ENCODE measurements at regions not wholly inside any gene's neighbourhood (a gene's known extent, or its start where the extent isn't known, plus 50 kb on each side); places are given as distances from the start of the nearest gene placed in this dataset.

DNA sequence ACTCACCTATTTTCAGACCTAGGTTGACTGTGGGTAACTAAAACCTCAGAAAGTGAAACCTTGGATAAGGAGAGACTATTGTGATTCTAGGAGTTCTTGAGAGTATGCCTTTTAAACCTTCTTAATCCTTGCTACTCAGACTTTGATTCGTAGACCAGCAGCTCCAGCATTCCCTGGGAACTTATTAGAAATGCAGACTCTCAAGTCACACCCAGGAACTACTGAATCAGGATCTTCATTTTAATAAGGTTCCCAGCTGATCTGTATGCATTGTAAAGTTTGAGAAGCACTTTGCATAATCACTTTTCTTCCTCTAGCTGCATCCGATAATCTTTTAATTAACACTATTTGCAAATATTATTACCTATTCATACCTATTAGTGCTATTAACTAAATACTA is 480.3 kb upstream of the KCNMB2 start:
- DNase-seq (ENCODE audit: low read depth in 2 of 2), result no peak

DNA sequence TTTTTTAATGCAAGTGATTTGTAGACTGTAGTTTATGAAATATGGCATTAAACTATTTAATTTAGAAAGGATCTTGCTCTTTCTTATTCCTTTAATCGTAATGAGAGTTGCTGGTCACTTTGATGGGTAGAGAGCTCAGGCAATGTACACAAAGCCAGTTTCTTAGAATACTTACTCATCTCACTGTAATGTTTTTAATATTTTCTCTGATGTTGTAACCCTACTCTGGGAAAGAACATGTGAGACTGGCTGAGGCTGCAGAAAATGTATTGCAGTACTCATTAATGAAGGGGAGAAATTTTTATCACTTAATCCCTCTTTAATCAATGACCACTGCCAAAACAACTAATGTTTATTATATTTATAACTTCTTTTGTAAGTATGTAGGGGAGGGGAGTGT is 479.4 kb upstream of the KCNMB2 start:
- DNase-seq (ENCODE audit: low read depth in 2 of 2), result no peak

DNA sequence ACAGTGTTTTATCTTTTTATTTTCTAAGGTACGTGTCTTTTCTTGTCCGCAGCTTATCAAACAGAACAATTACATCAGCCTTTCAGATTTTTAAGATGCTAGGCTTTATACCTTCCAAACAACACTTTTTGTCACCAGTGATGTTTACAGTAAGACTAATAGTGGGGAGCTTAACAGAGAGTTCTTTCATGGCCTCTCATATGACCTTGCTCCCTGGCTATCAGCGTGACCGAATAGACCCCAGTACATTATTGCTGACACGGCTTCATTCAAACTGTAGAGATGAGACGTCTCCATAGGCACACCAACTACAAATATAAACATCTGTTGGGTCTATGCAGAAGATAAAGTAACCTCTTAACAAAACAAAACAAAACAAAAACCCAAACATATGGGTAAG is 477.6 kb upstream of the KCNMB2 start:
- DNase-seq (ENCODE audit: low read depth in 2 of 2), result no peak

DNA sequence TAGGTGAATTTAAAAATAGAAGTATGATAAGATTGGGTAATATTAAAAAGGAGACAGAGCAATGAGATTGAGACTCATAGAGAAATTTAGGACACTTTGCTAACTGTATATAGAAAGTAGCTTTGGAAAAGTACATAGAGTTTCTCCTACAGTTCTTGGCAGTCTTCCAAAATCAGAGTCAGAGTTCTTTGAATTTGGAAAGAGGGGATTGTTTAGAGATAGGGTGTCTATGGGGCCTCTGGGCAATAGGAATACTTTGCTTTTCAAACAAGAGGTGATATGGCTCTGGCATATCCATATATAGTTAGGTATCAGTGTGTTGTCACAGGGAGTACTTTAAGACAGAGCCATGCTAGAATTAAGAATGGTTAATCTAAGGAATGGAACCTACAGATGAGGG is 477.1 kb upstream of the KCNMB2 start:
- DNase-seq (ENCODE audit: low read depth in 2 of 2), result no peak

DNA sequence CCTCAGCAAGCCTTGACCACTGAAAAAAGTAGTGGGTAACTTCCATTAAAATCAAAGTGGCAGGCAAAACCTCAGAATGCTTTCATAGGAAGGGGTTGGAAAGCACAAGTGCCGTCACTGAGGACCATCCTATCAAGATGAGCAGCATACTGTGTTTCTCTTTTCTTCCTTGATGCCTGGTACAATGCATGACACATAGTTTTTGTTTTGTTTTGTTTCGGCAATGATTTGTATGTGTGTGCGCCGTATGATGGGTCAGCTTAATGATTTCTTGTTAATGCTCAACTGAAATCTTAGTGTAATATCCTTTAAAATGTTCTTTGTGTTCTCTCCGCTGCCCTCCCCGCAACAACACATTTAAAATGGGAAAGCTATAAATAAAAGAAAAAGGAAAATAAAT is 476.4 kb upstream of the KCNMB2 start:
- DNase-seq (ENCODE audit: low read depth in 2 of 2), result no peak

DNA sequence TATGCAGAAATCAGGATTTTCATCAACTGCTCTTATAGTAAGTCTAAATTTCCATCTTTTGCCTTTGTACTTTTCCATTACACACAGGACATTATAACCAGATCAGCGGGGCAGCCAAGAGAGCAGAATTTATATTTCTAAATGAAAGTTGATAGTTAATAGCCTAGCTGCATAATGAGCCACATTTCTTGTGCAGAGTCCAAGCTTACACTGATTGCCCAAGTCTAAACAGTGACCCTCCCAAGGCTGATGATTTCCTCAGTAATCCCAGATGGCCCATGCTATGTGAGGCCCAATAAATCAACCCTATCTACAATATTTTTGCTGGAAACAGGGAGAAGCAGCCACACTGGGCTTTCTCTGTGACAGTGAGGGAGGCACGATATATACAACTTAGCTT is 475.8 kb upstream of the KCNMB2 start:
- no peak for DNase-seq (ENCODE audit: low read depth in 2 of 2)

DNA sequence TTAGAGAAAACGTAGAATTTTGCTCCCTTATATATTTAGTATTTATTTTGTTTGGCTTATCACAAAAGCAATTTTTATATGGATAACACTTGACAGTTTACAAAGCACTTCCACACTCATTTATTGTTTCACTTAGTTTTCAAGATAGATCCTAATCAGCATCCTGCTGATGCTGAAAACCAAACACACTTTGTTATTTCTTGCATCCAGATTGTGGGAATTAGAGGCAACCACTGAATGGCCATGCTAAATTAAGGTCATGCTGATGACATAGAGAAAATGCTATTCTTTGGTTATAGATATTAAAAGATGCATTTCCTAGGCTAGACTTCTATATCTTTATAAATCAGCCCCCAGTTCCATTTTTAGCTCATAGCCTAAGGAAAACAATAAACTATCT is 474.1 kb upstream of the KCNMB2 start:
- no peak for DNase-seq (ENCODE audit: low read depth in 2 of 2)

DNA sequence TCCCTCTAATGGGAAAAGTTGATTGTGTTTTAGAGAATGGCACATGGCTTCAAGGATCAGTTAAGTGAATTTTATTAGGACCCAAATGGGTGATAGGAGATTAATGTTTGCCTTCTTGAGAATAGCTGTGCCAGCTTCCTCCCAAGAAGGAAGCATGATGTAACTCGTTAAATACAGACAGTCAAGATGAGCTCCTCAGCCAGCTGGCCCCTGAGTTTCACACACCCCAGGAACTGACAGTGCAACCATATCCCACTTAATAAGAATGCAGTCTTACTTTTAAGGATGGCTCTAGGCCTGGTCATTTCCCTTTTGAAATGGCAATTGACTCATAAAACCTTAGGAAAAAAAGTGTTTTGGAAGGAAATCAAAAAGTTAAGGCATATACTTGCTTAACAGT is 472.8 kb upstream of the KCNMB2 start:
- no peak for DNase-seq (ENCODE audit: low read depth in 2 of 2)

DNA sequence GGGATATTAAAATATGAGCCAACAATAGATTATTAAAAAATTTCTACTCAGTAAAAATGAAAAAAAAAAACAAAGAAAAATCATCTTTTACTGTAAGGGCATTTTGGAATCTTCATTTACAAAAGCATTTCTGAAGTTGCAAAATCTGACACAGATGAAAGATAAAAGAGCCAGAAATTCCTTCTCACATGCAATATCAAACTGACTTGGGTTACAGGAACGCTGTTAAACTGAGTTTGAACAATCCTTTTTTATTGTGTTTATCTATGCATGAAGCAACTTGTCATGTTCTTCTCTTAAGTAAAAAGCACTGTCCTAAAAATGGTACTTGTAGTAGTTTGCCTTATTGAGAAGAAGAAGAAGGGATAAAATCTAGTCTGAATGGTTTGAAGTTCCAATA is 468.5 kb upstream of the KCNMB2 start:
- no peak for DNase-seq (ENCODE audit: low read depth in 2 of 2)

DNA sequence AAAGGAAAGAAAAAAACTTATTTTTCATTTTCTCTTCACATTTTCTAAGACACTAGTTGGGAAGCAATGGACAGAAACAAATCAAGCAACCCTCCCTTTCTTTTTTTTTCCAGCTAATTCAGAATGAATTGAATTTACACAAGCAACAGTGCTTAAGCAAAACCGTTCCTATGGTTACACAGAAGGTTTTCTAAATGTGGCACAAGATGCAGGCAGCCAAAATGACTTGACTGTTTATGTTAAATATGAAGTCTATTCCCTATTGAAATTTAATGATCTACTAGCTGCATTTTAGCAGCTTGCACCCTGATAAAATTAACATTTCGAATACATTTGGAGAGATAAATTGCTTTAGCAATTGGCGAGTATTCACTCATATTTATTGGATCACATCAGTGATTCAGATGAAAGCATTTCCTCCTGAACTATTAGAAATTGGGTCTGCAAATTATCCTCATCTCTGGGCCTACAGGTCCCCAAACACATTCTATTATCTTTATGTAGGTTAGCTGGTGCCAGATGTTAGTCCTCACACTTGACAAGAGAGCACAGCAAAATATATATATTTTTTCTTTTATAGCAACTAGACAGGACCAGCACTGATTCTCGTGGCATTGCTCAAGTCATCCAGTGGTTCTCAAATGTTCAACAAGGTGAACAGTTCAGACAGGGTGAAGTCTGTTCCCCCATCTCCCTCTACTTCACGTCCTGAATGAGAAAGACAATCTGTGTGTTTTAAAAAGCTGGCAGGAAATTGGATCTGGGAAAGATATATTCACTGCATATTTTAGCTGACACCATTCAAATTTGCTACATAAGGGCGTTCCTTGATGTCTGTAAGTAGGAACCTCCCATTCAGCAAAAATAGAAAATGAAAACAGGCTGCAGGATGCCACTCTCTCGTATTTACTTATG is 463.6 kb upstream of the KCNMB2 start:
- DNase-seq (ENCODE audit: low read depth in 2 of 2), result no peak

DNA sequence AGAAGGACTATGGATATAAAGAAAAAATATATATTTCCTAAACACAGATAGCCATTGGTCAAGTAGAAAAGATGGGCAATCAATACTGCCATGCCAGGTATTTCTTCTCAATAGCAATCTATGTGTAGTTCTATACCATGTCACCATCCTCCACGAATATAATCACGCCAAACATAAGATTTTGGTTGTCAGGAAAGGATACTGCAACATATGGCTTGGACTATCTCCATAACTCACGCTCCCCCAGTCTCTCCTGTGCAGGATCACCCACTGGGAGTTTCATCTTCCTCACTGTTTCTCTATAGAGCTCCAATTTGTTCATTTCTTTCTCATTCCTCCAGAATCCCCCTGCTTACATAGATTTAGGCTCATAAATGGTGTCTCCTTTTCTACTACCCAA is 462.9 kb upstream of the KCNMB2 start:
- DNase-seq (ENCODE audit: low read depth in 2 of 2), result no peak

DNA sequence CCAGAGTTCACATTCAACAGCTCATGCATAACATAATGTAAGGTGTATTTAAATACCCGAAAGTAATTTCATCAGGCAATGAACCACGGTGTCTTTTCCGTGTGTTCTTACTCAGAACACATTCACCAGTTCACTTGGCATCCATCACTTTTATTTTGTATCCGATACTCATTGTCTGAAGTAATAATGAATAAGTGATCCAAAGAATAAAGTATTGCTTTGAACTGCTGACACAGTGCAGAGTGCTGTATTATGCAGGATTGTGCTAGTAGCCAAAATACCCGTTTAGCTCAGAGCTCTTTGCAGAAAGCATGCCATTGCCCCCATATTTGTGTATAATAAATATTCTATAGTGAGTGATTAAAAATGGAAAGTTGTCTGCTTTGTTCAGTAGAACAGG is 460.9 kb upstream of the KCNMB2 start:
- DNase-seq (ENCODE audit: low read depth in 2 of 2), result no peak

DNA sequence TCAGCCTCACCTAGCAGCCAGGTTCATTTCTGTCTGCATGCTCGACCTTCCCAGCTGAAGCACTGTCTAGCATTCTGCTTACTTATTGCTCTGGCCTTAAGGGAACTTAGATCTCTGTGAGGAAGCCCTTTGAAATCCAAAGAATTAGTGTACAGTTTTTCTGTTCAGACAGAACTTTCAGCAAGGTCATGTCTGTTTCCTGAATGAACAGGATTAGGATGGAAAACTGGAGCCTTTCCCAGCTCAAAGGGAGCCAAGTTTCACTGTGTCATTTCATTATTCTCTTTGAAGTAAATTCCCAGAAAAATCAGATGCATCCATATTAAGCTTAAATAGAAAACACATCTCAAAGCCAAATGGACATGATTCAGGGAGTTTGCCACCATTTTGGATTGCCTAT is 457.3 kb upstream of the KCNMB2 start:
- no peak for DNase-seq (ENCODE audit: low read depth in 2 of 2)

DNA sequence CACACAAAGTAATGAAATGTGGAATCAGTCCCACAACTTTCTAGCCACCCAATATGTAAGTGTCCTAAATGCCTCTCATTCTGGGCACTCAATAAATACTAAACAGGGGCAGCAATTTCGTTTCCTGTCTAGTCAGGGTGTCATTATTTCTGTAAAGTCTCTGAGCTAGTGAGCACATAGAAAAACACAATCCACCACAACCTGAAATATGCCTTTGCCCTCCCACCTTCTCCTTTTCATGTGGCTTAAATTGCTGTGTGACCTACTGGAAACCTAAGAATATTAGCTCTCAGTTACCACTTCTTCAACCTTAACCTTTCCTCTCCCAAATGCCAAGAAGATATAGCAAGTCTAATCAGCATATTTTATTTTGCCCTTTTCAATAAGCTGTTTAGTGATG is 456.3 kb upstream of the KCNMB2 start:
- DNase-seq (ENCODE audit: low read depth in 2 of 2), result no peak

DNA sequence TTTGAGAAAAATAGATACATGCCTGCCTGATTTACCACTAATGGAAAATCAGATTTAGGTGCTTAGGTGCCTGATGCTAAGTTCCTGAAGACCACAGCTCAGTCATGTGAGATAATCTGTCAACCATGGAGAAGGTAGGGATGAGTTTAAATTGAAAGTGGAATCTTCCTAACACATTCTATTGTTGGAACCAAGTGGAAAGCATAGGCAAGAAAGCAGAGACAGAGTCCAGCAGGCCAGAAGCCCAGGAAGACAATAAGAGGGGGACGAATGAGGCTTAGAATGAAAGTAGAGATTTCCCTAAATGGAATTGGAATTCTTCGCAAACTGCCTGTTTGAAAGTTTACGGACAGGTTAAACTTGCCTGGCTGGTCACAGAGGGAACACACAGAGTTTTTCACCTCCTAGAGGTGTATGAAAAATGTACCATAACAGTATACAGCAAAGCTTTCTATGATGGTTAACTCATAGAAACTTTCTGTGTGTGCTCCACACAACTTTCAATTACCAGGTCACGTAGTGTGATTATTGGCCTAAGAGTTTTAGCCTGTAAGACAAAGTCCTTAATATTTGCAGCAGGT is 453.8 kb upstream of the KCNMB2 start:
- DNase-seq (ENCODE audit: low read depth in 2 of 2), result no peak

DNA sequence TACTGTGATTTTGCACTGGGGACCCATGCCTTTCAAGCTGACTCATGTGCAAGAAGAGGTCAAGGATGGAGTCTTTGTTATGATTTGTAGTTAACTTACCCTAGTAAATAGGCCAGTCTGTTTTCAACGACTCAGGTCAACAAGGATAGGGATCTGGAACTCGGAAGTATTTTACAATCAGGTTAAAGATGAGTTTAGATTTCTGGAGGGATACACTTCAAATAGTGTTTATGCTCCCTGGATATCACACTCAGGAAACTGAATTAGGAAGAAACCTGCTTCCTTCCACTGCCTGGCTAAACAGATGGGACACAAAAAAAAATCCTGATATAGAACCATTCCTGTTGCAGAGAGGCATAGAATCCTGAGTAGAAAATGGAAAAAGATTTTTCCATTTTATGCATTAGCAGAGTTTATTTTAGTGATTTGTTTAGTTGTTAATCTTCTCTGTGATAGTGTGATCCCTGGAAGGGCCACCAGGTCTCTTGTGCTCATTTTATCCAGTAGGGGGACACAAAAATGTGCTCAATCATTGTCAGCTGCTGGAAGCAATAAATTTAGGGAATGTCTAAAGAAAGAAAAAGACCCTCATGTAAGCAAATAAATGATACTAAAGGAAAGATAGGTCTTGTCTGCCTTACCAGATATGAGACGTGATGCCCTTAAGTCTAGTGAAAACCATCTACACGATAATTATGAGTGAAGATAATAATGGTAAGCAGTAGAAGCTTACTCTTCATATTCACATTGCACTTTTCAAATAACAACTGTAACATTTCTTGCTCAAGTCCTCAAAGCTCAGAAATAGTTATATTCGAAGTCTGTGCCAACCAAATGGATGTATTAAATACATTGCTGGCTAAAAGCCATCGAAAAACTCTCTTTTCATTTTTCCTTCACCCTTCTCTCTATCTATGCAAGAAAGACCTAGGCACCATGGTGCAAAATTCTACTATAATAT is 452.1 kb upstream of the KCNMB2 start:
- DNase-seq (ENCODE audit: low read depth in 2 of 2), result no peak

DNA sequence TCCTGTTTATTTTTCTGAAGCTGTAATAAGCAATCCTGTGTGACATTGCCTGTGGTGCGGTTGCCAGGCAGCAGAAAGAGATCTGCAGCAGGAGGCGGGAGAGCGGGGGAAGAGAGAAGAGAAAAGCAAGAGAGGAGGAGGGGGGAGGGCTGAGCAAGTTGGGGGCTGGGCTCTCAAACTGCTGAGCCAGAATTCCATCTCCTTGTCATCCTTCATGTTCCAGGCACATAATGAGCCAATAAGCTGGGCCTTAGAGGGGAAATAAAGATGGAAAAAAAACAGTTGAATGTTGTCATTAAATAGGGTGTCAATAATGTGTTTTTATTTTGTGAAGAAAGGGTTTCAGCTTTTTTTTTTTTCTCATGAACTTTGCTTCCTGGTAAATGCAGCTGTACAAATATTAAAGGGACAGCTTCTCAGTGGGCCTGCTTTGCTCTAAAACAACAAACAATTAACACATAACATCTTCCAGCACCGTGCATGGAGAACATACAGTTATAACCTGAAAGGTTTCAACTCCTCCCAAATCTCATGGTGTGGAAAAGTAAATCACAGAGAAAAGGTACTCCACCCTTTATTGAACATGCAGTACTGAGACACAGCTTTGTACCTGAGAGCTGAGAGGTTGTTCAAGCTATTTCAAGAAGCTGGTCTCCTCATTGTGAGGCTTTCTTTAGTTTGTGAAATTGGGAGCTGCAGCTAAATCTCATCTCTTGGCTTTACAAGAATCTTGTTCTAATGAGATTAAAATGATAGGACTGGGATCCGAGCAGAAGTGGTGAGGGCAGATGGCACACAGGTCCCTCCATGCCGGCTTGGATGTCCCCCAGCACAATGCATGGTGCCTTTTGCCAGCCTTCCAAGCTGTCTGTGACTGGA is 451.1 kb upstream of the KCNMB2 start:
- DNase-seq (ENCODE audit: low read depth in 2 of 2), result no peak

DNA sequence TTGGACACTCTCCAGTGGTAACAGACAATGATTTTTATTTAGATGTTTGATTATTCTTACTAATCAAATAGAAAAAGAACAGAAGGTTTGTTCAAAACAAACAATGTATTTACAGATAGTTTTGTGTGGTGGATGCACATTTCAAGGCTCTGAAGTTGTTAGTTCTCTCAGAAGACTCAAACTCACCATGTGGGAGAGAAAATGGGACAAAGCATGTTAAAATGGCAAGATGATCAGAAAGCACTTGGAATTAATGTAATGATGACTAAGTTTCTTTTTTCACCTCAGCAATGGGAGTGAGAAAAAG is 450.5 kb upstream of the KCNMB2 start:
- DNase-seq (ENCODE audit: low read depth in 2 of 2), result no peak

DNA sequence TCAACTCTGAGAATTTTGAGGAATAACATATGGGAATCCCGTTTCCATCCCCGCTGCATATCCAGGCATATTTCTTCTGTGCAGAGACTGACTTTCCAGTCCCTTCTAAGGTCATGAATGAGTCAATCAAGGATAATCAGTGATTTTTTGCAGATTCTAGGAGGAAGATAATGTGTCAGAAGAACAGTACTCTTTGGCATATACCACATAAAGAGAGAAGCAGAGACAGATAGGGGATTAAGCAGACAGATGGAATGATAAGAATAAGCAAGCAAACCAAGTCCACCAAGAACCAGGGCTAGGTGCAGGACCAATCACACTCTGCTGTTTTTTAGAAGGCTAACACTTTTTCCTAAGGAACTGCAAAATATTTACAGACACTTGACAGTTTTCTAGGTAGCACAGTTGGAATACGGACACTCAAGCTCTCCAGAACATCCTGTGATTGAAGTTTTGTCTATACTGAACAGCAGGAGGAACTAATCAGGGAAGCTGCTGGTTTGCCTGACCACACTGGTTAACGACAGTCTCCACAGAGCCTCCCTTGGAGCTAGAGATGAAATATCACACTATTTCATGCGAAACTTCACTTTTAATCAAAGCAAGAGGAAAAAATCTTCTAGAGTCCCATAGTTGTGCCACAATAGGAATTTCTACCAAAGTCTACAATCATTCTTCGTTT is 450.0 kb upstream of the KCNMB2 start:
- DNase-seq (ENCODE audit: low read depth in 2 of 2), result no peak

DNA sequence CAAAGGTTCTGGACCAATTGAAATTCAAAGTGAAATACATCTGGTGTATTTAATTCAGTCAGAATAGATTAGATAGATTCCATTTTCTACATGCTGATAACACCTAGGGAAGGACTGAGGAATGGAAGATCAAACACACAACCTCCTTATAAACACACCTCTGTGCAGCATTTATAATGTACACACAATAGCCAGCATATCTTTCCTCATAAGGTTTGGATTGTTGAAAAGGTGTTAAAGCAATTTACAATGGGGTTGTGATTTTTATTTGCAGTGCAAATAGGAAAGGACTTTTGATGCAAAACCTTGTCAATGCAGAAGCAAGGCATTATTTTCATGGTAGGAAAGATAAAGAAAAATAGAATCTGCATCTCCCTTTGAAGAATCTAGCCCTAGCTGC is 448.9 kb upstream of the KCNMB2 start:
- DNase-seq (ENCODE audit: low read depth in 2 of 2), result no peak

DNA sequence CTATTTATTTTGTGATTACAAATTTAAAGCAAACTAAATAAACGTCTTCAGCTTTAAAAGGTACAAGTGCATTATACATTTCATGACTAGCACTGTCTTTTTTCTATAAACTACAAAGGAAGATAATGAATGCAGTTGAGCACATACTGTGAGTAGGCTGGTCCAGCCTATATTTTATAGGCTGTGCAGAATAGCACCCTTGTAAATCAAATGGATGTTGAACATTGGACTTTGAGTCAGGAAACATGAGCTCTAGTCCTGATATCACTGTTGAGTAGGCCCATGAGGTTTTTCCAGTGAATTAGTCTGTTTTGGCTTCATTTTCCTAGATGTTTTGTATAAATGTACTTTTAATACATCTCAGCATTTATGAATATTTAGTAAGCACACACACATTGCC is 447.3 kb upstream of the KCNMB2 start:
- no peak for DNase-seq (ENCODE audit: low read depth in 2 of 2)
